Endodermal cell (in vitro differentiated cells): ENCODE measurements at regions not wholly inside any gene's neighbourhood (a gene's known extent, or its start where the extent isn't known, plus 50 kb on each side); places are given as distances from the start of the nearest gene placed in this dataset.

Source experiments
- DNase-seq: peaks from one replicate; pipeline ENCODE4 v3.0.0-alpha.2; 2017
- H3K27ac ChIP-seq: 2 replicates; pipeline ENCODE4 v1.5.1; 2013; ENCODE audit warnings: mild to moderate bottlenecking, low read depth, low read length, moderate library complexity
- H3K27me3 ChIP-seq: 2 replicates; pipeline ENCODE4 v1.6.1; 2013; ENCODE audit warnings: mild to moderate bottlenecking, low read length, moderate library complexity; ENCODE audit not compliant: insufficient read depth, control insufficient read depth, poor library complexity, severe bottlenecking
- H3K36me3 ChIP-seq: 2 replicates; pipeline ENCODE4 v1.7.0; 2013; ENCODE audit warnings: mild to moderate bottlenecking, low read length, moderate library complexity; ENCODE audit not compliant: control insufficient read depth, insufficient read depth
- H3K4me1 ChIP-seq: one replicate; pipeline ENCODE4 v1.7.0; 2013; ENCODE audit warnings: low read length; ENCODE audit not compliant: control insufficient read depth, insufficient read depth
- H3K4me3 ChIP-seq: 2 replicates; pipeline ENCODE4 v1.5.1; 2013; ENCODE audit warnings: mild to moderate bottlenecking, low read length, moderate library complexity
- H3K9ac ChIP-seq: 2 replicates; pipeline ENCODE4 v1.6.1; 2013; ENCODE audit warnings: mild to moderate bottlenecking, low read length, moderate library complexity; ENCODE audit not compliant: poor library complexity, severe bottlenecking; ENCODE audit errors: extremely low read depth
- H3K9me3 ChIP-seq: 2 replicates; pipeline ENCODE4 v1.6.1; 2013; ENCODE audit warnings: mild to moderate bottlenecking, low read length, moderate library complexity; ENCODE audit not compliant: control insufficient read depth
- H3K27ac Mint-ChIP-seq: 2 replicates; pipeline ENCODE4 v1.8.0; 2020; ENCODE audit warnings: mixed read lengths
- H3K27me3 Mint-ChIP-seq: 2 replicates; pipeline ENCODE4 v1.8.0; 2021; ENCODE audit warnings: mild to moderate bottlenecking, mixed read lengths; ENCODE audit not compliant: insufficient read depth
- H3K36me3 Mint-ChIP-seq: 2 replicates; pipeline ENCODE4 v1.8.0; 2020; ENCODE audit warnings: low read depth, mixed read lengths
- H3K4me1 Mint-ChIP-seq: 2 replicates; pipeline ENCODE4 v1.8.0; 2020; ENCODE audit warnings: mixed read lengths
- H3K4me3 Mint-ChIP-seq: 2 replicates; pipeline ENCODE4 v1.8.0; 2020; ENCODE audit warnings: mild to moderate bottlenecking, moderate library complexity, mixed read lengths
- H3K9me3 Mint-ChIP-seq: 2 replicates; pipeline ENCODE4 v1.8.0; 2020; ENCODE audit warnings: mild to moderate bottlenecking, mixed read lengths
- WGBS, 2 experiments: methylation state at CpG; one replicate each; pipeline versions ENCODE4 v1.1.5 to v1.1.7; 2013; ENCODE audit warnings: missing lambda C conversion rate in 2 of 2, mixed read lengths in 1 of 2; ENCODE audit not compliant: insufficient coverage in 1 of 2, insufficient read length in 1 of 2; 5-methylcytosine and 5-hydroxymethylcytosine counted together
- TF ChIP-seq, protein P1 (sequence below): fragments of 200-600 bp; sonication (generic); conservative IDR thresholded peaks from 2 replicates; pipeline ENCODE4 v1.5.0; 2021; ENCODE audit warnings: antibody characterized with exemption, mild to moderate bottlenecking

DNA sequence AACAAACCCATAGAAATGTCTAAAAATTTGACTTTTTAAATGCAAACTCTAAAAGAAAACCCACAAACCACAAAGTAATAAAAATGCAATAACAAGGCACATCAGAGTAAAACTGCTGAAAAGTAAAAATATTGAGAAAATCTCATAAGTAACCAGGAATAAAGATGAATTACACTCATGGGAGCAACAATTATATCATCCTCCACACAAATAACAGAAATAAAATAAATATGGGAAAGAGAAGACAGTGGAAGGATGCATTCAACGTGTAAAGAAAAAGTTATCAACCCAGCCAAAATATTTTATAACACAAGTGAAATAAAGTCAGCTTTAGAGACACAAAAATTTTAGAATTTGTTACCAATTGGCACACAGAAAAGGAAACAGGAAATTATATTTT lies 1420.2 kb downstream of the PCDH18 start:
- Mint-ChIP-seq H3K27me3 (no peaks in the 10 kb centered on the region), H3K4me3 (no peak overlapping the region), H3K9me3 (no peaks in the 10 kb centered on the region), H3K36me3 (no peaks in the 10 kb centered on the region), H3K27ac (no peak overlapping the region), H3K4me1 (peaks cover 12% of the 10 kb centered on the region)
- peaks cover 4% of the 10 kb centered on the region for H3K4me1 ChIP-seq
- no peak overlapping the region for H3K27ac ChIP-seq
- no peaks in the 10 kb centered on the region for H3K9me3 ChIP-seq
- no peak overlapping the region for H3K9ac ChIP-seq
- WGBS, 2 experiments: 80% methylated on average over 1 of the region's 1 CpG; no CpG with 5 or more reads in 1 of the 2 experiments
- TF ChIP-seq, protein P1, sequence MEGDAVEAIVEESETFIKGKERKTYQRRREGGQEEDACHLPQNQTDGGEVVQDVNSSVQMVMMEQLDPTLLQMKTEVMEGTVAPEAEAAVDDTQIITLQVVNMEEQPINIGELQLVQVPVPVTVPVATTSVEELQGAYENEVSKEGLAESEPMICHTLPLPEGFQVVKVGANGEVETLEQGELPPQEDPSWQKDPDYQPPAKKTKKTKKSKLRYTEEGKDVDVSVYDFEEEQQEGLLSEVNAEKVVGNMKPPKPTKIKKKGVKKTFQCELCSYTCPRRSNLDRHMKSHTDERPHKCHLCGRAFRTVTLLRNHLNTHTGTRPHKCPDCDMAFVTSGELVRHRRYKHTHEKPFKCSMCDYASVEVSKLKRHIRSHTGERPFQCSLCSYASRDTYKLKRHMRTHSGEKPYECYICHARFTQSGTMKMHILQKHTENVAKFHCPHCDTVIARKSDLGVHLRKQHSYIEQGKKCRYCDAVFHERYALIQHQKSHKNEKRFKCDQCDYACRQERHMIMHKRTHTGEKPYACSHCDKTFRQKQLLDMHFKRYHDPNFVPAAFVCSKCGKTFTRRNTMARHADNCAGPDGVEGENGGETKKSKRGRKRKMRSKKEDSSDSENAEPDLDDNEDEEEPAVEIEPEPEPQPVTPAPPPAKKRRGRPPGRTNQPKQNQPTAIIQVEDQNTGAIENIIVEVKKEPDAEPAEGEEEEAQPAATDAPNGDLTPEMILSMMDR: no peak
- no peaks in the 10 kb centered on the region for H3K36me3 ChIP-seq
- DNase-seq: no peak
- H3K4me3 ChIP-seq: no peak overlapping the region
- no peaks in the 10 kb centered on the region for H3K27me3 ChIP-seq

DNA sequence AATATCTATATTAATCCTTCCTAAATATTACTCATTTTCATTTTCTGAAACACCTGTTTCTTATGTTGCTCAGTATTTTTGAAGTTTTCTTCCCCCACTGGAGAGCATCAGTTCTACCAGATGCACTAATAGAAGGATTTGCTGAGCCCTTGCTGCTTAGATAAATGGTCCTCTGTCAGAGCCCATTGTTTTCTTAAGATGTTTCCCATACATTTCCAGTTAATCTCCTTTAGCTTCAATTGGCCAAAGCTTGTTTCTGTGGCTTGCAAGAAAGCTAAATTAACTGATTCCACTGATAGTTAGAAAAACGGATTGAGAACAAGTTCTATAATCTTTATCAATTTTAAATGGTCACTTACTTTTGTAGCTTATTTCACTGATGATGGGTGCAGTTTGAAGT lies 1425.5 kb downstream of the PCDH18 start:
- peaks cover 4% of the 10 kb centered on the region for H3K4me1 ChIP-seq

GRCh38 chr4:136103616-136104015 lies 1428.7 kb downstream of the PCDH18 start:
- Mint-ChIP-seq H3K36me3 (peaks cover 3% of the 10 kb centered on the region), H3K4me3 (no peak overlapping the region), H3K27me3 (no peaks in the 10 kb centered on the region), H3K27ac (no peak overlapping the region), H3K9me3 (peaks cover 6% of the 10 kb centered on the region), H3K4me1 (peaks cover 13% of the 10 kb centered on the region)
- H3K4me1 ChIP-seq: peaks cover 4% of the 10 kb centered on the region
- no peak overlapping the region for H3K9ac ChIP-seq
- H3K36me3 ChIP-seq: no peaks in the 10 kb centered on the region
- H3K27ac ChIP-seq: no peak overlapping the region
- WGBS, 2 experiments: 40 to 77% methylated on average over 1 to 4 of the region's 4 CpGs
- H3K27me3 ChIP-seq: no peaks in the 10 kb centered on the region
- H3K9me3 ChIP-seq: no peaks in the 10 kb centered on the region
- no peak overlapping the region for H3K4me3 ChIP-seq
- no peak for DNase-seq
- TF ChIP-seq, protein P1: no peak

More for the DNA sequence above, 1425.5 kb downstream of the PCDH18 start:
- Mint-ChIP-seq H3K27ac (no peak overlapping the region), H3K4me3 (no peak overlapping the region), H3K9me3 (no peaks in the 10 kb centered on the region), H3K27me3 (no peaks in the 10 kb centered on the region), H3K36me3 (no peaks in the 10 kb centered on the region), H3K4me1 (peaks cover 13% of the 10 kb centered on the region)
- Histone ChIP-seq H3K9me3 (no peaks in the 10 kb centered on the region), H3K9ac (no peak overlapping the region), H3K4me3 (no peak overlapping the region), H3K36me3 (no peaks in the 10 kb centered on the region), H3K27ac (no peak overlapping the region), H3K27me3 (no peaks in the 10 kb centered on the region)
- TF ChIP-seq, protein P1: no peak
- no CpG with 5 or more reads among the region's 1 CpG for WGBS, 2 experiments
- DNase-seq: no peak
